ENCODE measurements at regions not wholly inside any gene's neighbourhood (a gene's known extent, or its start where the extent isn't known, plus 50 kb on each side); places are given as distances from the start of the nearest gene placed in this dataset.

DNA sequence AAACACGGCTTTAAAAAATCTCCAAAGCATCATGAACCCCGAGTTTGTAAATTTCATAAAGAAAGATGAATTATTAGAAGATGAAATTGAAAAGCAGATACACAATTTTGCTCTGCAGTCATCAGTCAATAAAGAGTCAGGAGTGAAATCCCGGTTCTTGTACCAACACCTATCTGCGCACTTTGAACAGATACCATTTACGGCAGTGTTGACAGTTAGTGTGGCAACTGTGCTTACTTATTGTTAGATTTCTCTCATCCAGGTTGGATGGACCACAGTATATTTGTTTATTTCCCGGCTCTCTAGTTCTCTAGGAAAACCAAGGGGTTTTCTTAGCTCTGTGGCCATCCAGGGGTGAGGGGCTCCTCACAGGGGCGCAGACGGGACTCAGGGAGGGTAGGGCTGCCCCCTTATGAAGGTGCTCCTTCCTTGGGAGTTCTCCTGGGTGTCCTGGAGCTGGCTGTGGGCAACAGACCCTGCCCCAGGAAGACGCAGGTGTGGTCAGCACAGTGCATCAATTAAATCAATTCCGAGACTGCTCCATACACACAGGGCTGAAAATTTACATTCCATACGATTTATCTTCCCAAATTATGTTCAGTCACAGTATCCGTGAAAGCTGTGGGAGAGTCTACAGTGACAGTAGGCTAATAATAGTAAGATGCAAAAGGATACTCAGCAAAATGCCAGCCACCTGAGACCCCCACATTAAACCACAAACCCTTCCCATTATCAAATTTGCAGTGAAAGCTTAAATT is 107.0 kb upstream of the C1QTNF9B start:
- no peak overlapping the region for H3K4me3 Mint-ChIP-seq (ENCODE audit: unreplicated experiment)
- no peak overlapping the region for H3K27ac Mint-ChIP-seq (ENCODE audit: low read depth, unreplicated experiment)
- H3K36me3 Mint-ChIP-seq (ENCODE audit: insufficient read depth, unreplicated experiment), result no peaks in the 10 kb centered on the region
- TF ChIP-seq, protein P1, sequence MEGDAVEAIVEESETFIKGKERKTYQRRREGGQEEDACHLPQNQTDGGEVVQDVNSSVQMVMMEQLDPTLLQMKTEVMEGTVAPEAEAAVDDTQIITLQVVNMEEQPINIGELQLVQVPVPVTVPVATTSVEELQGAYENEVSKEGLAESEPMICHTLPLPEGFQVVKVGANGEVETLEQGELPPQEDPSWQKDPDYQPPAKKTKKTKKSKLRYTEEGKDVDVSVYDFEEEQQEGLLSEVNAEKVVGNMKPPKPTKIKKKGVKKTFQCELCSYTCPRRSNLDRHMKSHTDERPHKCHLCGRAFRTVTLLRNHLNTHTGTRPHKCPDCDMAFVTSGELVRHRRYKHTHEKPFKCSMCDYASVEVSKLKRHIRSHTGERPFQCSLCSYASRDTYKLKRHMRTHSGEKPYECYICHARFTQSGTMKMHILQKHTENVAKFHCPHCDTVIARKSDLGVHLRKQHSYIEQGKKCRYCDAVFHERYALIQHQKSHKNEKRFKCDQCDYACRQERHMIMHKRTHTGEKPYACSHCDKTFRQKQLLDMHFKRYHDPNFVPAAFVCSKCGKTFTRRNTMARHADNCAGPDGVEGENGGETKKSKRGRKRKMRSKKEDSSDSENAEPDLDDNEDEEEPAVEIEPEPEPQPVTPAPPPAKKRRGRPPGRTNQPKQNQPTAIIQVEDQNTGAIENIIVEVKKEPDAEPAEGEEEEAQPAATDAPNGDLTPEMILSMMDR (IDR thresholded peaks at IDR 0.05; ENCODE audit: unreplicated experiment), result no peak
- H3K9me3 Mint-ChIP-seq (ENCODE audit: unreplicated experiment), result no peaks in the 10 kb centered on the region
- peaks cover 13% of the 10 kb centered on the region for H3K27me3 Mint-ChIP-seq (ENCODE audit: insufficient read depth, unreplicated experiment)
- H3K4me1 Mint-ChIP-seq (ENCODE audit: insufficient read depth, unreplicated experiment), result no peaks in the 10 kb centered on the region
- ChIA-PET CTCF (interaction anchor here (1.4 kb wide), 1 partner anchor 116 kb away, joined by 4 read pairs; no protein-coding TSS in a partner anchor), POLR2A (interaction anchor here (0.5 kb wide), 1 partner anchor 276 kb away, joined by 3 read pairs; no protein-coding TSS in a partner anchor)
- DNase-seq (ENCODE audit: unreplicated experiment), result no peak
- no TSS peak for BruUV-seq (replicated peaks)
- intact Hi-C loops (cut with micrococcal nuclease), result no loop called here

DNA sequence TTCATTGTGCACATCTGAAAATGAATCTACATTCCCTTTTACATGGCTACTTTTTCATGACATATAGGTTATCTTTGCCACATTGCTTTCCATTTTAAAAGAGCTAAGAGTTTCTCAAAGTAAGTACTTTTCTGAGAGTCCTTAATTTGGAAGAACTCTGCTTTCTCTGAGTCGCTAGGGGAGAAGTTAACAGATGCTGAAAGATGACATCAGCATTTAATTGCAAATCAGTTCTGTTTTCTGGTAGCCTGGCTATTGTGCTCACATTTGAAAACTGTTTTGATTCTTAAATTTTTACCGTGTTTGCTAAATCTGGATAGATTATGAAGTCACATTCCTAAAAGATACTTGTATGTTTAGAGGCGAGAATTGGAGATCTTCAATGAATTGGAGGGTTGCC is 107.7 kb upstream of the C1QTNF9B start:
- DNase-seq (ENCODE audit: unreplicated experiment), result no peak
- H3K4me3 Mint-ChIP-seq (ENCODE audit: unreplicated experiment), result no peak overlapping the region
- peaks cover 13% of the 10 kb centered on the region for H3K27me3 Mint-ChIP-seq (ENCODE audit: insufficient read depth, unreplicated experiment)
- BruUV-seq (replicated peaks), result no TSS peak
- intact Hi-C loops (cut with micrococcal nuclease), result no loop called here
- ChIA-PET POLR2A (interaction anchor here (0.6 kb wide), 1 partner anchor 21 kb away, joined by 3 read pairs; no protein-coding TSS in a partner anchor), CTCF (interaction anchor here (0.9 to 1.4 kb wide), 4 partner anchors 16 to 215 kb away, joined by 3 to 5 read pairs (median 4); no protein-coding TSS in a partner anchor)
- no peak overlapping the region for H3K27ac Mint-ChIP-seq (ENCODE audit: low read depth, unreplicated experiment)
- H3K9me3 Mint-ChIP-seq (ENCODE audit: unreplicated experiment), result no peaks in the 10 kb centered on the region
- TF ChIP-seq, protein P1 (IDR thresholded peaks at IDR 0.05; ENCODE audit: unreplicated experiment), result no peak
- H3K36me3 Mint-ChIP-seq (ENCODE audit: insufficient read depth, unreplicated experiment), result no peaks in the 10 kb centered on the region
- no peaks in the 10 kb centered on the region for H3K4me1 Mint-ChIP-seq (ENCODE audit: insufficient read depth, unreplicated experiment)

DNA sequence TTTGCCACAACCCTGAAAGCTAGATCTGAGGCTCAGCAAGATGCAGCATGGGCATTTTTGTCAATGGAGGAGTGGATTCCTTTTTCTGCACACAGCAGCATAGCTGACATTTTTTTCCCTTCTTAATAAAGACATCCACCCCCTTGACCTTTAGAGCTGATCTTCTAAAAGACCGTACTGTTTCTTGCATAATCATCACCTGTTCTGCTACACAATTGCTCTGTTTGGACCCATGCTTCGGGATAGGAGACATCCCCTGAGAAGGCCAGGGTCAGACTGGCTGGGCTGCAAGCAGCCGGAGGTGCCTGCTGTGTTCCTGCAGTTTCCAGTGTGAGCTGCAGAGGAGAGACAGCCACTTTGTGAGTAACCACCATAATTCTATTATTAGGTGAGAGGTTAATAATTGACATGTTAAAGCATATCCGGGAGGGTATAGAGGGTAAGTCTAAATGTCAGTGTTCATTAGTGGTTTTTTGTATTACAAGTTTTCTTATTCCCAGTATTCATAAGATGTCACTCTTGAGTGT is 108.5 kb upstream of the C1QTNF9B start:
- ChIA-PET CTCF (interaction anchor here (0.5 to 1.4 kb wide), 5 partner anchors 15 to 214 kb away, joined by 3 to 5 read pairs (median 3); no protein-coding TSS in a partner anchor), POLR2A (no interaction called here)
- Mint-ChIP-seq H3K4me3 (ENCODE audit: unreplicated experiment) (no peak overlapping the region), H3K27ac (ENCODE audit: low read depth, unreplicated experiment) (no peak overlapping the region), H3K4me1 (ENCODE audit: insufficient read depth, unreplicated experiment) (no peaks in the 10 kb centered on the region), H3K27me3 (ENCODE audit: insufficient read depth, unreplicated experiment) (peaks cover 19% of the 10 kb centered on the region), H3K36me3 (ENCODE audit: insufficient read depth, unreplicated experiment) (no peaks in the 10 kb centered on the region), H3K9me3 (ENCODE audit: unreplicated experiment) (no peaks in the 10 kb centered on the region)
- no TSS peak for BruUV-seq (replicated peaks)
- DNase-seq (ENCODE audit: unreplicated experiment), result no peak
- TF ChIP-seq, protein P1 (IDR thresholded peaks at IDR 0.05; ENCODE audit: unreplicated experiment), result no peak
- intact Hi-C loops (cut with micrococcal nuclease), result no loop called here

DNA sequence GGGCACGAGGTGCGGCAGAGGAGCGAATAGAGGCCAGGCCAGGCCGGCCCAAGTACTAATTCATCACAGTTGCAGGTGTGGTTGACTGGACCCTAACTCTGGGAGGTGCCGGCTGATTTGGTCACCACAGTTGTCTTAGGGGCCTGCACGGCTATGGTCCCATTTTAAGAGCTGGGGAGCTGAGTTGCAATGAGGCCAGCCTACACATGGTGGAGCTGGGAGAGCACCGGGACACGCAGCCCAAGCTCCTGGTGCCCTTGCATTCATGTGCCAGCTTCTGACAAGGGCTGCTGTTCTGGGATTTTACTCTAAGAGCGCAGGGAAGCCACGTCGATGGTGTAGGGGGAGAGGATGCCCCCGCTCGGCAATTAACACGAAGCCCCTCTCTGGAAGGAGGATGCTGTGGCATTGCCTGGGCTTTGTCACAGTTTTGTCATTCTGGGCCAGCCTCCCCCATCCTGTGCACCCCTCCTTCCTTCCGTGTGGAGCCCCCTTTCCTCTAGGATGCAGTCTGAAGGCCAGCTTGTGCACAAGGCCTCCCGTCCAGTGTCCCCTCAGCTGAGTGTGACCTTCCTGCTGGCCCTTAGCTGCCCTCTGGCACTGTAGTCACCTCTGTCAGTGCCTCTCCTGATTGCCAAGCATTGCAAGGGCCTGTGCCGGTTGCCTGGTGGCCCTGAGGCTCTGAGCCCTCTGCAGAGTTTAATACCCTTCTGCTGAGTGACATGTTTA is 109.4 kb upstream of the C1QTNF9B start:
- DNase-seq (ENCODE audit: unreplicated experiment), result no peak
- Mint-ChIP-seq H3K4me3 (ENCODE audit: unreplicated experiment) (no peak overlapping the region), H3K4me1 (ENCODE audit: insufficient read depth, unreplicated experiment) (no peaks in the 10 kb centered on the region), H3K36me3 (ENCODE audit: insufficient read depth, unreplicated experiment) (no peaks in the 10 kb centered on the region), H3K9me3 (ENCODE audit: unreplicated experiment) (no peaks in the 10 kb centered on the region), H3K27me3 (ENCODE audit: insufficient read depth, unreplicated experiment) (peaks cover 24% of the 10 kb centered on the region), H3K27ac (ENCODE audit: low read depth, unreplicated experiment) (no peak overlapping the region)
- no TSS peak for BruUV-seq (replicated peaks)
- intact Hi-C loops (cut with micrococcal nuclease), result no loop called here
- ChIA-PET CTCF (interaction anchor here (0.9 kb wide), 1 partner anchor 13 kb away, joined by 7 read pairs; no protein-coding TSS in a partner anchor), POLR2A (no interaction called here)
- TF ChIP-seq, protein P1 (IDR thresholded peaks at IDR 0.05; ENCODE audit: unreplicated experiment), result no peak

Data from MCF 10A (cell line).